Vagina (tissue), 2 donors: ENCODE measurements at regions not wholly inside any gene's neighbourhood (a gene's known extent, or its start where the extent isn't known, plus 50 kb on each side); places are given as distances from the start of the nearest gene placed in this dataset.

ENCODE experiments used
- DNase-seq, 2 donors: peaks; one replicate each; pipeline ENCODE4 v3.0.0-alpha.2; 2017; ENCODE audit errors: extremely low spot score in 2 of 2
- H3K27ac ChIP-seq: fragments of 200-600 bp; sonication (generic); one replicate; pipeline ENCODE4 v1.5.1; 2019
- H3K27me3 ChIP-seq: fragments of 200-600 bp; sonication (generic); one replicate; pipeline ENCODE4 v1.5.1; 2019
- H3K36me3 ChIP-seq, 2 donors: fragments of 200-600 bp; sonication (generic); one replicate each; pipeline ENCODE4 v1.5.1; 2017 to 2019
- H3K4me1 ChIP-seq: fragments of 200-600 bp; sonication (generic); one replicate; pipeline ENCODE4 v1.5.1; 2019
- H3K4me3 ChIP-seq, 2 donors: fragments of 200-600 bp; sonication (generic); 1 replicate in 1 of 2; 2 replicates in 1 of 2; pipeline ENCODE4 v1.5.1; 2016 to 2019
- H3K9me3 ChIP-seq: fragments of 200-600 bp; sonication (generic); one replicate; pipeline ENCODE4 v1.5.1; 2019
- POLR2A ChIP-seq, 2 donors: fragments of 450-650 bp; IDR thresholded peaks; one replicate each; pipeline ENCODE4 v1.6.1; 2017; ENCODE audit warnings: antibody characterized with exemption in 2 of 2, mild to moderate bottlenecking in 2 of 2, moderate library complexity in 2 of 2
- POLR2AphosphoS5 ChIP-seq, 2 donors: sonication (generic); formaldehyde crosslinking; IDR thresholded peaks; one replicate each; pipeline ENCODE4 v1.9.0; 2017; ENCODE audit warnings: antibody characterized with exemption in 2 of 2, mild to moderate bottlenecking in 2 of 2, low read depth in 1 of 2; ENCODE audit not compliant: insufficient read depth in 1 of 2
- intact Hi-C: fragments of 100-400 bp; cut with DNase I; formaldehyde crosslinking; loops from one replicate; pipeline ENCODE4 v1.15.1; 2023
- TF ChIP-seq, protein P1 (sequence below), 3 experiments: fragments of 450-650 bp in 2 of 3; fragments of 200-600 bp in 1 of 3; sonication (generic) in 1 of 3; IDR thresholded peaks; one replicate each; pipeline ENCODE4 v1.5.1; 2017 to 2019; ENCODE audit warnings: antibody characterized with exemption in 3 of 3, mild to moderate bottlenecking in 2 of 3, moderate library complexity in 2 of 3

- intact Hi-C loops: no loop called here
- TF ChIP-seq POLR2A (IDR thresholded peaks at IDR 0.05): no peak
- TF ChIP-seq, protein P1, sequence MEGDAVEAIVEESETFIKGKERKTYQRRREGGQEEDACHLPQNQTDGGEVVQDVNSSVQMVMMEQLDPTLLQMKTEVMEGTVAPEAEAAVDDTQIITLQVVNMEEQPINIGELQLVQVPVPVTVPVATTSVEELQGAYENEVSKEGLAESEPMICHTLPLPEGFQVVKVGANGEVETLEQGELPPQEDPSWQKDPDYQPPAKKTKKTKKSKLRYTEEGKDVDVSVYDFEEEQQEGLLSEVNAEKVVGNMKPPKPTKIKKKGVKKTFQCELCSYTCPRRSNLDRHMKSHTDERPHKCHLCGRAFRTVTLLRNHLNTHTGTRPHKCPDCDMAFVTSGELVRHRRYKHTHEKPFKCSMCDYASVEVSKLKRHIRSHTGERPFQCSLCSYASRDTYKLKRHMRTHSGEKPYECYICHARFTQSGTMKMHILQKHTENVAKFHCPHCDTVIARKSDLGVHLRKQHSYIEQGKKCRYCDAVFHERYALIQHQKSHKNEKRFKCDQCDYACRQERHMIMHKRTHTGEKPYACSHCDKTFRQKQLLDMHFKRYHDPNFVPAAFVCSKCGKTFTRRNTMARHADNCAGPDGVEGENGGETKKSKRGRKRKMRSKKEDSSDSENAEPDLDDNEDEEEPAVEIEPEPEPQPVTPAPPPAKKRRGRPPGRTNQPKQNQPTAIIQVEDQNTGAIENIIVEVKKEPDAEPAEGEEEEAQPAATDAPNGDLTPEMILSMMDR (IDR thresholded peaks at IDR 0.05): no peak
- TF ChIP-seq POLR2AphosphoS5 (IDR thresholded peaks at IDR 0.05; ENCODE audit: insufficient read depth in 1 of 2, low read depth in 1 of 2): no peak
- no peak overlapping the region for H3K4me3 ChIP-seq
- no peaks in the 10 kb centered on the region for H3K4me1 ChIP-seq
- H3K27ac ChIP-seq: no peak overlapping the region
- no peaks in the 10 kb centered on the region for H3K36me3 ChIP-seq
- H3K27me3 ChIP-seq: no peaks in the 10 kb centered on the region
- no peaks in the 10 kb centered on the region for H3K9me3 ChIP-seq
- no peak for DNase-seq
Measured at GRCh38 chr17:74049167-74049966, 154.1 kb upstream of the RPL38 start.

DNA sequence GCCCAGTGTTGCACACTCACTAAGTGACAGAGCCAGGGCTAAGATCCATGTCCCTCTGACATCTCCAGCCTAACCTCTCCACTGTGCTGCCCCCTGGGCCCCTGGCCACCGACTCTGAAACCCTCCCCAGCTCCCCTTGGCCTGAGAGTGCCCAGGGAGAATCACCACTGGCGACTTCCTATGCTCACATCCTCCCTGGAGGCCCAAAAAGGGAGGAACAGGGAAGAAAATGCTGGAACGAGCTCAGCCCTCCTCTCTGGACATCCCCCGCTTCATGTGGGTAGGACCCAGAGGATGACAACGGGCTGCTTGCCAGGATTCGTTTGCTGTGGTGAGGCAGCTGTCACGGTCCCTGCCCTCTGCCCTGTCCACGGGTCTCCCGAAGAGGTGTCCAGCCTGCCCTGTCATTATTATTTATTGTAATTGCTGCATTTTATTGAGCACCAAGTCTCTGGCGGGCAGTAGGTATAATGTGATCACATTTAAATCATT is 153.5 kb upstream of the RPL38 start:
- Histone ChIP-seq H3K4me1 (no peaks in the 10 kb centered on the region), H3K36me3 (no peaks in the 10 kb centered on the region), H3K9me3 (no peaks in the 10 kb centered on the region), H3K27me3 (no peaks in the 10 kb centered on the region), H3K4me3 (no peak overlapping the region), H3K27ac (no peak overlapping the region)
- intact Hi-C loops: no loop called here
- TF ChIP-seq, protein P1 (IDR thresholded peaks at IDR 0.05): no peak
- no peak for TF ChIP-seq POLR2A (IDR thresholded peaks at IDR 0.05)
- no peak for TF ChIP-seq POLR2AphosphoS5 (IDR thresholded peaks at IDR 0.05; ENCODE audit: insufficient read depth in 1 of 2, low read depth in 1 of 2)
- DNase-seq: no peak

GRCh38 chr17:74051348-74051747 is 152.1 kb upstream of the RPL38 start:
- H3K4me3 ChIP-seq: no peak overlapping the region
- H3K27me3 ChIP-seq: no peaks in the 10 kb centered on the region
- H3K27ac ChIP-seq: no peak overlapping the region
- H3K36me3 ChIP-seq: no peaks in the 10 kb centered on the region
- no peaks in the 10 kb centered on the region for H3K4me1 ChIP-seq
- intact Hi-C loops: no loop called here
- no peaks in the 10 kb centered on the region for H3K9me3 ChIP-seq
- DNase-seq: no peak
- TF ChIP-seq, protein P1 (IDR thresholded peaks at IDR 0.05): no peak
- TF ChIP-seq POLR2AphosphoS5 (IDR thresholded peaks at IDR 0.05; ENCODE audit: insufficient read depth in 1 of 2, low read depth in 1 of 2) (no peak), POLR2A (IDR thresholded peaks at IDR 0.05) (no peak)

DNA sequence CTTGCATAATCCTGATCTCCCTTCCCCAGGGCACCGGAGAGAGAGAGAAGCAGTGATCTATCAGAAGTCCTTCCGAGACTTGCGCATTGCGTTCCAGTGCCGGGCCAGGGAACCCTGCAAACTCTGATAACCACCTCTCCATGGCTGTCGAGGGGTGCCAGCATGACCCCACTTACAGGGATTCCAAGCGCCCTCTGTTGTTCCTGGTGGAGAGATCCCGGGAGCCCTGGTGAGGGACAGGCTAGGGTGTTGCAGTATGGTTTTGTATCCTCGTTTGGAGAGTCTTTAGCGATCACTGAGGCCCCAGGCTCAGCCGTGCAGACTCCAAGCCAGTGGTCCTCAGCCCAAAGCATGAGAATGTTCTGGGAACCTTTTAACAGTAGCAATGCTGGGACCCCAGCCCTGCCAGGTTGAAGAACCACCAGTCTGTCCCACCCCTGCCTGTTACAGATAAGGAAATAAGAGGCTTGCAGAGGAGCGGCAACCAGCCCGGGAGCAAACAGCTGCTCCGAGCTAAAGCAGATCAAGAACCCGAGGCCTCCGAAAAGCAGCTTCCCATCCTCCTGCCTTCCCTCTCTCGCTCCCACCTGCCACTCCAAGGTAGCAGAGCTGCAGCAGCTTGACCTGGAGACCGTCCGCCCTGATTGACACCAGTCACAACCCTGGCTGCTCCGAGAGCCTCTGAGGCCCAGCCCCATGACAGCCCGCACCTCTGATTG is 150.3 kb upstream of the RPL38 start:
- TF ChIP-seq, protein P1 (IDR thresholded peaks at IDR 0.05): no peak
- TF ChIP-seq POLR2A (IDR thresholded peaks at IDR 0.05) (no peak), POLR2AphosphoS5 (IDR thresholded peaks at IDR 0.05; ENCODE audit: insufficient read depth in 1 of 2, low read depth in 1 of 2) (no peak)
- H3K4me1 ChIP-seq: no peaks in the 10 kb centered on the region
- H3K36me3 ChIP-seq: no peaks in the 10 kb centered on the region
- H3K9me3 ChIP-seq: no peaks in the 10 kb centered on the region
- H3K27me3 ChIP-seq: no peaks in the 10 kb centered on the region
- intact Hi-C loops: no loop called here
- H3K27ac ChIP-seq: no peak overlapping the region
- no peak overlapping the region for H3K4me3 ChIP-seq
- no peak for DNase-seq

- no peak overlapping the region for H3K4me3 ChIP-seq
- intact Hi-C loops: no loop called here
- H3K9me3 ChIP-seq: no peaks in the 10 kb centered on the region
- H3K36me3 ChIP-seq: no peaks in the 10 kb centered on the region
- TF ChIP-seq POLR2A (IDR thresholded peaks at IDR 0.05) (no peak), POLR2AphosphoS5 (IDR thresholded peaks at IDR 0.05; ENCODE audit: insufficient read depth in 1 of 2, low read depth in 1 of 2) (no peak)
- TF ChIP-seq, protein P1 (IDR thresholded peaks at IDR 0.05): no peak
- no peaks in the 10 kb centered on the region for H3K4me1 ChIP-seq
- H3K27ac ChIP-seq: no peak overlapping the region
- DNase-seq: no peak
- no peaks in the 10 kb centered on the region for H3K27me3 ChIP-seq
Measured at GRCh38 chr17:74053712-74054078, 149.8 kb upstream of the RPL38 start.
